ENCODE measurements at regions not wholly inside any gene's neighbourhood (a gene's known extent, or its start where the extent isn't known, plus 50 kb on each side); places are given as distances from the start of the nearest gene placed in this dataset.

GRCh38 chr14:44271006-44271405 lies 236.1 kb downstream of the FSCB start:
- H3K27ac ChIP-seq (ENCODE audit: low read depth, low read length): no peak overlapping the region
- no peaks in the 10 kb centered on the region for H3K9me2 ChIP-seq (replicated peaks; ENCODE audit: control insufficient read depth, low read length)
- no peaks in the 10 kb centered on the region for H3F3A ChIP-seq (ENCODE audit: control insufficient read depth, insufficient read depth)
- H3K4me2 ChIP-seq (ENCODE audit: low read length): no peak overlapping the region
- no peaks in the 10 kb centered on the region for H3K4me1 ChIP-seq (ENCODE audit: control insufficient read depth, low read length)
- no peak overlapping the region for H3K4me3 ChIP-seq (ENCODE audit: low read length)
- no peaks in the 10 kb centered on the region for H3K27me3 ChIP-seq (ENCODE audit: control insufficient read depth, low read length)
- H3K9me3 ChIP-seq (ENCODE audit: control insufficient read depth, insufficient read depth, low read length): no peaks in the 10 kb centered on the region
- TF ChIP-seq, protein P1, sequence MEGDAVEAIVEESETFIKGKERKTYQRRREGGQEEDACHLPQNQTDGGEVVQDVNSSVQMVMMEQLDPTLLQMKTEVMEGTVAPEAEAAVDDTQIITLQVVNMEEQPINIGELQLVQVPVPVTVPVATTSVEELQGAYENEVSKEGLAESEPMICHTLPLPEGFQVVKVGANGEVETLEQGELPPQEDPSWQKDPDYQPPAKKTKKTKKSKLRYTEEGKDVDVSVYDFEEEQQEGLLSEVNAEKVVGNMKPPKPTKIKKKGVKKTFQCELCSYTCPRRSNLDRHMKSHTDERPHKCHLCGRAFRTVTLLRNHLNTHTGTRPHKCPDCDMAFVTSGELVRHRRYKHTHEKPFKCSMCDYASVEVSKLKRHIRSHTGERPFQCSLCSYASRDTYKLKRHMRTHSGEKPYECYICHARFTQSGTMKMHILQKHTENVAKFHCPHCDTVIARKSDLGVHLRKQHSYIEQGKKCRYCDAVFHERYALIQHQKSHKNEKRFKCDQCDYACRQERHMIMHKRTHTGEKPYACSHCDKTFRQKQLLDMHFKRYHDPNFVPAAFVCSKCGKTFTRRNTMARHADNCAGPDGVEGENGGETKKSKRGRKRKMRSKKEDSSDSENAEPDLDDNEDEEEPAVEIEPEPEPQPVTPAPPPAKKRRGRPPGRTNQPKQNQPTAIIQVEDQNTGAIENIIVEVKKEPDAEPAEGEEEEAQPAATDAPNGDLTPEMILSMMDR (IDR thresholded peaks at IDR 0.05; ENCODE audit: low read depth, low read length, poor library complexity, severe bottlenecking): no peak
- TF ChIP-seq EZH2phosphoT487 (IDR thresholded peaks at IDR 0.05; ENCODE audit: borderline replicate concordance, low read length): no peak
- H4K20me1 ChIP-seq (ENCODE audit: control insufficient read depth, insufficient read depth, low read depth, low read length): no peaks in the 10 kb centered on the region
- H3K36me3 ChIP-seq (ENCODE audit: control insufficient read depth, low read length): no peaks in the 10 kb centered on the region
- no peaks in the 10 kb centered on the region for H3K79me2 ChIP-seq (ENCODE audit: control insufficient read depth, low read length)

- TF ChIP-seq, protein P1 (IDR thresholded peaks at IDR 0.05; ENCODE audit: low read depth, low read length, poor library complexity, severe bottlenecking): no peak
- no peak for TF ChIP-seq EZH2phosphoT487 (IDR thresholded peaks at IDR 0.05; ENCODE audit: borderline replicate concordance, low read length)
- Histone ChIP-seq H3K4me2 (ENCODE audit: low read length) (no peak overlapping the region), H3K36me3 (ENCODE audit: control insufficient read depth, low read length) (no peaks in the 10 kb centered on the region), H4K20me1 (ENCODE audit: control insufficient read depth, insufficient read depth, low read depth, low read length) (no peaks in the 10 kb centered on the region), H3K9me2 (replicated peaks; ENCODE audit: control insufficient read depth, low read length) (no peaks in the 10 kb centered on the region), H3K4me1 (ENCODE audit: control insufficient read depth, low read length) (no peaks in the 10 kb centered on the region), H3K27ac (ENCODE audit: low read depth, low read length) (no peak overlapping the region), H3K79me2 (ENCODE audit: control insufficient read depth, low read length) (no peaks in the 10 kb centered on the region), H3K27me3 (ENCODE audit: control insufficient read depth, low read length) (no peaks in the 10 kb centered on the region), H3F3A (ENCODE audit: control insufficient read depth, insufficient read depth) (no peaks in the 10 kb centered on the region), H3K4me3 (ENCODE audit: low read length) (no peak overlapping the region), H3K9me3 (ENCODE audit: control insufficient read depth, insufficient read depth, low read length) (no peaks in the 10 kb centered on the region; the same call in 1 of the 2 replicates)
Measured at GRCh38 chr14:44265246-44265645, 241.8 kb downstream of the FSCB start.

DNA sequence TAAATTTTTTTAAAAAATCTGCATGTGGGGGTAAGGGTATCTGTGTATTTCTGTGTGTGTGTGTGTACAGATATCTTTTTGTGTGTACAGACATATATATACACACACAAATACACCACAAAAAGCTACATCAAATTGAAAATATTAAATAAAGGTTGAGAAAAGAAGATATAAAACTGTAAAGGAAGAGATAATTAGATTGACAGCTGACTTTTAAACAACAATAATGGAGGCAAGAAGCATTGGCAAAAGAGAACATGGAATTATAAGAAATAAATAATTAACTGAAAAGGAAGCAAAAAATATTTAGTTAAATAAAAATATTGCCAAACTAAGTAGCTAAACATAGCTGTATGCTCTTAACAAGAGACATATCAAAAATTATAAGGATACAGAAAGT lies 291.4 kb downstream of the FSCB start:
- Histone ChIP-seq H4K20me1 (ENCODE audit: control insufficient read depth, insufficient read depth, low read depth, low read length) (no peaks in the 10 kb centered on the region), H3K36me3 (ENCODE audit: control insufficient read depth, low read length) (no peaks in the 10 kb centered on the region), H3K4me3 (ENCODE audit: low read length) (no peak overlapping the region), H3K27me3 (ENCODE audit: control insufficient read depth, low read length) (no peaks in the 10 kb centered on the region), H3K4me1 (ENCODE audit: control insufficient read depth, low read length) (no peaks in the 10 kb centered on the region), H3K9me3 (ENCODE audit: control insufficient read depth, insufficient read depth, low read length) (no peaks in the 10 kb centered on the region), H3K9me2 (replicated peaks; ENCODE audit: control insufficient read depth, low read length) (no peaks in the 10 kb centered on the region), H3F3A (ENCODE audit: control insufficient read depth, insufficient read depth) (no peaks in the 10 kb centered on the region), H3K4me2 (ENCODE audit: low read length) (no peak overlapping the region), H3K79me2 (ENCODE audit: control insufficient read depth, low read length) (no peaks in the 10 kb centered on the region), H3K27ac (ENCODE audit: low read depth, low read length) (no peak overlapping the region)
- TF ChIP-seq, protein P1 (IDR thresholded peaks at IDR 0.05; ENCODE audit: low read depth, low read length, poor library complexity, severe bottlenecking): no peak
- TF ChIP-seq EZH2phosphoT487 (IDR thresholded peaks at IDR 0.05; ENCODE audit: borderline replicate concordance, low read length): no peak

DNA sequence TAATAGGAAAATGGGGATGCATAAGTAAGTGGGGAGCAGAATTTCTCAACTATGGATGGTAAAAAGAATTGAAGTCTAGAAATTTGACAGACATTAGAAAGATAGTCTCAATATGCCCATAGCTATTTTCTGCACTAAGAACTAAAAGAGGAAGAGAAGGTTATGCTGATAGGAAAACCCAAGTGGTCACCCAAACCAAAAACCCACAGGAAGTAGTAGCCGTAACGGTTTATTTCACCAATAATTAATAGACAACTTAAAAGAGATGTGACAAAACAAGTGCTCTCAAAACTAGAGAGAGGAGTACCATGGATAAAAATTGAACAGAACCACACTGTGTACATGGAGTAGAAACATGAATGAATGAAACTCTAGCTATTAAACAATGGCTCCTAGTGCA lies 295.4 kb downstream of the FSCB start:
- Histone ChIP-seq H3K79me2 (ENCODE audit: control insufficient read depth, low read length) (no peaks in the 10 kb centered on the region), H3K27me3 (ENCODE audit: control insufficient read depth, low read length) (no peaks in the 10 kb centered on the region), H3K36me3 (ENCODE audit: control insufficient read depth, low read length) (no peaks in the 10 kb centered on the region), H3K4me3 (ENCODE audit: low read length) (no peak overlapping the region), H3F3A (ENCODE audit: control insufficient read depth, insufficient read depth) (no peaks in the 10 kb centered on the region), H3K9me3 (ENCODE audit: control insufficient read depth, insufficient read depth, low read length) (no peaks in the 10 kb centered on the region), H3K9me2 (replicated peaks; ENCODE audit: control insufficient read depth, low read length) (no peaks in the 10 kb centered on the region), H3K4me2 (ENCODE audit: low read length) (no peak overlapping the region), H3K27ac (ENCODE audit: low read depth, low read length) (no peak overlapping the region), H4K20me1 (ENCODE audit: control insufficient read depth, insufficient read depth, low read depth, low read length) (no peaks in the 10 kb centered on the region), H3K4me1 (ENCODE audit: control insufficient read depth, low read length) (no peaks in the 10 kb centered on the region)
- TF ChIP-seq EZH2phosphoT487 (IDR thresholded peaks at IDR 0.05; ENCODE audit: borderline replicate concordance, low read length): no peak
